Activated CD8-positive, alpha-beta memory T cell treated with anti-CD3 and anti-CD28 coated beads for 36 hours (primary cell): ENCODE measurements at regions not wholly inside any gene's neighbourhood (a gene's known extent, or its start where the extent isn't known, plus 50 kb on each side); places are given as distances from the start of the nearest gene placed in this dataset.

Experiments
- CTCF ChIA-PET: fragments of 350-600 bp; sonication (Branson Sonifier 250); formaldehyde crosslinking; loops from one replicate; lab custom pipeline; 2021; ENCODE audit warnings: antibody characterized with exemption; lab: Charles Lee
- POLR2A ChIA-PET: fragments of 350-600 bp; sonication (Branson Sonifier 250); formaldehyde crosslinking; loops from one replicate; lab custom pipeline; 2021; ENCODE audit warnings: antibody characterized with exemption; lab: Charles Lee

- ChIA-PET CTCF (no interaction called here), POLR2A (no interaction called here)
Observed at GRCh38 chr10:83332690-83333089, 806.6 kb upstream of the GHITM start.

- ChIA-PET CTCF (no interaction called here), POLR2A (no interaction called here)
Observed at GRCh38 chr10:83333566-83333965, 805.7 kb upstream of the GHITM start.

- ChIA-PET POLR2A (no interaction called here), CTCF (no interaction called here)
Observed at GRCh38 chr10:83343676-83344075, 795.6 kb upstream of the GHITM start.

GRCh38 chr10:83346266-83346910 lies 792.9 kb upstream of the GHITM start:
- CTCF ChIA-PET = no interaction called here
- POLR2A ChIA-PET = no interaction called here

GRCh38 chr10:83352588-83352987 lies 786.7 kb upstream of the GHITM start:
- ChIA-PET CTCF (no interaction called here), POLR2A (no interaction called here)

- CTCF ChIA-PET = no interaction called here
- POLR2A ChIA-PET = no interaction called here
Observed at GRCh38 chr10:83354456-83354855, 784.9 kb upstream of the GHITM start.

- ChIA-PET CTCF (no interaction called here), POLR2A (no interaction called here)
Observed at GRCh38 chr10:83357004-83357403, 782.3 kb upstream of the GHITM start.

- POLR2A ChIA-PET = no interaction called here
Observed at GRCh38 chr10:83357627-83358026, 781.7 kb upstream of the GHITM start.

GRCh38 chr10:83367036-83367435 lies 772.3 kb upstream of the GHITM start:
- CTCF ChIA-PET = no interaction called here
- POLR2A ChIA-PET = no interaction called here

More at GRCh38 chr10:83357627-83358026, 781.7 kb upstream of the GHITM start:
- CTCF ChIA-PET = no interaction called here

GRCh38 chr10:83371696-83372490 lies 767.4 kb upstream of the GHITM start:
- ChIA-PET CTCF (no interaction called here), POLR2A (no interaction called here)

GRCh38 chr10:83372646-83373045 lies 766.7 kb upstream of the GHITM start:
- CTCF ChIA-PET = no interaction called here
- POLR2A ChIA-PET = no interaction called here

GRCh38 chr10:83373671-83374070 lies 765.6 kb upstream of the GHITM start:
- POLR2A ChIA-PET = no interaction called here
- CTCF ChIA-PET = no interaction called here

- POLR2A ChIA-PET = no interaction called here
- CTCF ChIA-PET = no interaction called here
Observed at GRCh38 chr10:83374741-83375140, 764.6 kb upstream of the GHITM start.

- CTCF ChIA-PET = no interaction called here
Observed at GRCh38 chr10:83375274-83375673, 764.0 kb upstream of the GHITM start.

GRCh38 chr10:83397806-83398205 lies 741.5 kb upstream of the GHITM start:
- ChIA-PET CTCF (no interaction called here), POLR2A (no interaction called here)

More at GRCh38 chr10:83375274-83375673, 764.0 kb upstream of the GHITM start:
- POLR2A ChIA-PET = no interaction called here

- POLR2A ChIA-PET = no interaction called here
- CTCF ChIA-PET = no interaction called here
Observed at GRCh38 chr10:83410570-83410969, 728.7 kb upstream of the GHITM start.

GRCh38 chr10:83425306-83425705 lies 714.0 kb upstream of the GHITM start:
- CTCF ChIA-PET = no interaction called here
- POLR2A ChIA-PET = no interaction called here

GRCh38 chr10:83427101-83427500 lies 712.2 kb upstream of the GHITM start:
- ChIA-PET CTCF (no interaction called here), POLR2A (no interaction called here)

GRCh38 chr10:83432261-83433045 lies 706.9 kb upstream of the GHITM start:
- ChIA-PET POLR2A (no interaction called here), CTCF (no interaction called here)

- ChIA-PET CTCF (no interaction called here), POLR2A (no interaction called here)
Observed at GRCh38 chr10:83433705-83434104, 705.6 kb upstream of the GHITM start.
